GM19025 (cell line): ENCODE measurements at regions not wholly inside any gene's neighbourhood (a gene's known extent, or its start where the extent isn't known, plus 50 kb on each side); places are given as distances from the start of the nearest gene placed in this dataset.

Experiments used
- ATAC-seq: cut with Tn5 transposase; IDR thresholded peaks from one replicate; pipeline ENCODE4 v1.9.1; 2021; ENCODE audit warnings: mild to moderate bottlenecking, low read depth, moderate library complexity; ENCODE audit not compliant: unreplicated experiment

GRCh38 chr18:39779926-39780325 lies 2175.1 kb upstream of the PIK3C3 start:
- ATAC-seq = no peak

- no peak for ATAC-seq
Observed at GRCh38 chr18:39776766-39777165, 2178.3 kb upstream of the PIK3C3 start.

DNA sequence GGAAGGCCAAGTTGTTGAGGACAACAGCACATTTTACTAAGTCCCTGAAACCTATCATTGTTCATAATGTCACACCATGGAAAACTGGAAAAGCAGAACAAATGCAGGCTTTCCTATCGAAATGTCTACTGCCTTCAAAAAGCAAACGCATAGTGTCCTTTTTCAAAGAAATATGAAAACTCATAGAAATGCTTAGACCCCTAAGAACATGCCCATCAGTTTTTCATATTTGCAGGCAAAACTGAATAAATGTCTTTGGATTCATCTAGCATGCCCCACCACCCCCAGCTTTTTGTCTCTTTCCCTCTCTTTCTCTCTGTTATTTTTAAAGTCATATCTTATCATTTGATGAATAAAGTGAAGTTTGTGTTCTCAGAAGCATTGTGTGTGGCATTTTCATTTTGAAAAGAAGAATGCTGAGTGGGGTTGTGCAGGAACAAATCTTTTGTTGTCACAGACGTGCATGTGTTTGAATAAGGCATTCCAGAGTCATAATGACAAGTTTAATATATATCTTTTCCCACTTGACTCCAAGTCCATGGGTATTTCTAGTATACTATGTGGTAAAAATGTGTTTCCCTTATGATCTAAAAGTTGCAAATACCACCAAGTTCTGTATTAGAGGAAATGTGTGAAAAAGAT lies 2180.0 kb upstream of the PIK3C3 start:
- no peak for ATAC-seq

DNA sequence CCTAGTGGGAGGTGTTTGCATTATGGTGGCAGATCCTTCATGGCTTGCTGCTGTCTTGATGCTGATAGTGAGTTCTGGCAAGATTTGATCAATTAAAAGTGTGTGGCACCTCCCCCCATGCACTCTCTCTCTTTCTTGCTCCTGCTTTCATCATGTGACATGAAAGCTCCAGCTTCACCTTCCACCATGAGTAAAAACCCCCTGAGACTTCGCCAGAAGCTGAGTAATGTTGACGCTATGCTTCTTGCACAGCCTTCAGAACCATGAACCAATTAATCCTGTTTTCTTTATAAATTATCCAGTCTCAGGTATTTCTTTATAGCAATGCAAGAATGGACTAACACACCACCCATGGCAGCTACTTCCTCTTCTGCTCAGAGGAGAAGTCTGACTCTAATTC lies 2181.4 kb upstream of the PIK3C3 start:
- ATAC-seq = no peak

DNA sequence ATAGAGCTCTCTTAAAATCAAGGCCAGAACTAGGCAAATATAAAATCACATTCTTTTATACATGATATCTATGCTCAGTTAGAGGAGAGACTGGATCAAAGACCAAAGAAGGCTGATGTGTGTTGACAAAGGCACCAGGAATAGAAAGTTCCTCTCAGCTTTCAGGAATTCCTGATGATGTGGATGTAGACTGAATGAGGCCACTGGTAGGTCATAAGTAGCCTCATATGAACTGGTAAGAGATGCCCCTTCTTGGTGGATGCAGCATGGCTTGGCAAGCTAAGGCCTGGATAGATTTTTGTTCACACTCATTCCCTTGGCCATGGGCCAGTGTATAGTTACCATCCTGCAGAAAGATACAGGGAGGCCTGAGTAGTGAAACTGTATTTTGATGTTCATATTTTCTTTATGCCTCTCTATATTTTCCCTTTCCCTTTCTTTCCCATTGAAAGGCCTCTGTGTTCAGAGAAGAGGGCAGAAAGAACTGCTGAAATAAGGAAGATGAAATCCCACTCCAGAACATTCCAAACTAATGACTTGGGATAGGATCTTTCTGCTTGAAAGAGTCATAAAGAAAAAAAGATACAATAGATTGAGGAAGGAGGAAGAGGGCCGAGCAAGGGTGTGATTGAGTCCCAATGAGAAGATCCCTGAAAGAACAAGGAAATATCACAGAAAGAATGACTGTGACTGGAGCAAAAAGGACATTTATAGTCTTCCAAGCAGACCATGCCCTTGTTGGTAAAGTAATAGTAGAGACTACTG lies 2182.7 kb upstream of the PIK3C3 start:
- no peak for ATAC-seq

GRCh38 chr18:39770399-39770798 lies 2184.6 kb upstream of the PIK3C3 start:
- ATAC-seq = no peak

- ATAC-seq = no peak
Observed at GRCh38 chr18:39764873-39765272, 2190.2 kb upstream of the PIK3C3 start.

DNA sequence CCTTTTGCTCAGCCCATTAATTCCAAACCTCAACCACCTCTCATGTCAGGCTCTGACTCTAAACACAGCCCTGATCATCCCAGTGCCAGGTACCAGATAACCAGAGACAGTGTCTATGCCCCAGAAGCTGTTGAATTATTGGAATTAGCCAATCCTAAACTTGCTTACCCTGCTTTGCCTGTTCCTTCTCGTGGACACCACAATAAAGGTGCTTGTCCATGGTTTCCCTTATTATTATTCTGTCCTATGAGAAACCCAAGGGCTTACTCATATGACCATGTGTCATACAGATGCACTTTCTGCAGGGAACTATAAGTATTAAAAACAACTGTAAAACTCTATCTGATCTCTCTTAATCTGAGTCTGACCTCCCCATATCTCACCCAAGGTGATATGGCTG lies 2193.8 kb upstream of the PIK3C3 start:
- ATAC-seq = no peak

GRCh38 chr18:39759926-39760325 lies 2194.3 kb upstream of the CELF4 start:
- no peak for ATAC-seq

GRCh38 chr18:39753178-39753577 lies 2187.6 kb upstream of the CELF4 start:
- no peak for ATAC-seq

DNA sequence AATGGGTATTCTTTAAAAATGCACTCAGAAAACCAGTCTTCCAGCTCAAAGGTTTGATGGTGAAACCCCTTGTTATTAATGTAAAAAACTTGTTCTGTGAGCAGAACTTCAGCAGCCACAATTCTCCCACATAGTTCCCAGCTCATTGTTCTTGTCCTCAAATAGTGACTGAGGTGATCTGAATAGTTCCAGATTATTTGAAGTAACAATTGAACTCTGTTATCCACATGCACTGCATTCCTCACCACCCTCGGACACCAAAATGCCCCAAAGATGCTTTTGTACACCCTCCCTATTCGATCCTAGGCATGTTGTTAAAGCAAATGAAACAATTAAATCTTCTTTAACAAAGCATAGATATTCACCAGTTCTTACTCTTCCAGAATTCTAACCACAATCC lies 2186.8 kb upstream of the CELF4 start:
- ATAC-seq = no peak

- ATAC-seq = no peak
Observed at GRCh38 chr18:39751921-39752320, 2186.3 kb upstream of the CELF4 start.

DNA sequence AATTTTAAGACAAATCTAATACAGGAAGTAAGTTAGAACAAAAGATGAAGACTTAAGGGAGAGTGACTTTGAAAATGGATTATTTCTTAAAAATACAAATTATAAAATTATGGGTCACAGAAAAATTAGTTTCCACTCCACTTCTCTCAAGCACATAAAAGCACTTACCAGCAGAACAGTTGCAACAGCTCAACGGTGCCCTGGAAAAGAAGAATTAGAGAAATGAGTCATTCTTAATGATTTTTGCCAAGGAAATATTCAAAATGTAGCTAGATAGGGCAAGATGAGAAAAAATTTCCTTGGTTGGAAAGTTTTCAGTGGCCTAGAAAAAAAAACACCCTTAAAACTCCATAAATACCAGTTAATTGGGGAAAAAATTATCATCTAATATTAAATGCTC lies 2185.6 kb upstream of the CELF4 start:
- no peak for ATAC-seq

GRCh38 chr18:39749154-39749553 lies 2183.6 kb upstream of the CELF4 start:
- ATAC-seq = no peak

DNA sequence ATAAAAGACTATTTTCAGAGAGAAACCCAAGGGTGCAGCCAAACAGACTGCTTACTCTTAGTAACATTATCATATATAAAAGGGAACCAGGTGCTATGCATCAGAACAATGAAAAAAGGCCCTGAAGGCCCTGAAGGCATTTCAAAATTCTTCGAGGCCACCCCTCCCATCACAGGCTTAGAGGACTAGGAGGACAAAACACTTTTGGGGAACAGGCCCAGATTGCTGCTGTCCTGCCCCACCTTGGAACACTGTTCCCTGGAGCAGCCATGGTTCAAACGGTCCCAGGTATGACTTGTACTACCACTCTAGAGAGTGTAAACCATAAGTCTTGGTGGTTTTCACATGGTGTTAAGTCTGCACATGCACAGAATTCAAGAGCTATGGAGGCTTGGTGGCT lies 2183.1 kb upstream of the CELF4 start:
- no peak for ATAC-seq

- no peak for ATAC-seq
Observed at GRCh38 chr18:39746201-39746600, 2180.6 kb upstream of the CELF4 start.

DNA sequence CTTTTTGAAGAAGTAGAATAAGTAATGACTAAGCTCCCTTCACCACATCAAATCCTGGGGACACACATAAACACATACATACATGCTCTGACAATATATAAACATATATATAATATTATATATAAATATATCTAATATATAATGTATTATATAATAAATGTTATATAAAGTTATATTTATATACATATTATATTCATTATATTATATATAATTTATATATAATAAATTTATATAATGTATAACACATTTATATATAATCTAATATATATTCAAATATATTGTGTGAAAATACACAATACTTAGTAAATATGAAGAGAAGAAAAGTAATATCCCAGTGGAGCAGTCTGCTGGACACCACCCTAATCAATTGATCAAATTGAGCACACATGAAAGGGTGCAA lies 2177.9 kb upstream of the CELF4 start:
- ATAC-seq = no peak

DNA sequence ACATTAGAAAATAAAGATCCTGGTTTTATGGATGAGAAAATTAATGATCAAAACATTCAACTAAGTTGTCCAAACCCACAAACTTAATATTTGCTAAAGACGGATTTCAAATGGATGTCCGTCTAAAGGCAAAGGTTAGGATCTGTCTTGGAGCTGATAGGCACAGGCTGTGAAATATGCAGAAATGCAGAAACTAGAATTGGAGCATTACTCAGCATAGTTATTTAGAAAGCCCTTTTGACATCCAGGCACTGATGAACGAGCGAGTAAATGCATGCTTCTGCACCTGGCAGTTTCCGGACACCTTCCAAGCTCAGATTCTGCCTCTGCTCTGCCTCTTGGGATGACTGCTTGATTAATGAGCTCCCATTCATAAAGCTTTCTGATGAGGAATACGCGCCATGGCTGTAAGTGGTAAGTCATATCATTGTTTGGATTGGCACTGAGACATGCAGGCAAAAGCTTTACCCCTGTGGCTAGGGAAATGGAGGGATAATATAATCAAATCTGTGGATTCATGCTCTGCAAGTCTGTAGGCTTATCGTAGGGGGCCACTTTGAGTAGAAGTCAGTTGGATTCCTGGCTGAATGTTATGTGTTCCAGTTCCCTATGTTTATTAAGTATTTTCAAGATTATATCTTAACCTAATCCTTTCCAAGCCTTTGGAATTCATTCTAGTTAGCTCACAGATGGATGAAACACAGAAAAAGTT lies 2176.3 kb upstream of the CELF4 start:
- no peak for ATAC-seq

GRCh38 chr18:39737869-39738268 lies 2172.3 kb upstream of the CELF4 start:
- ATAC-seq = no peak

DNA sequence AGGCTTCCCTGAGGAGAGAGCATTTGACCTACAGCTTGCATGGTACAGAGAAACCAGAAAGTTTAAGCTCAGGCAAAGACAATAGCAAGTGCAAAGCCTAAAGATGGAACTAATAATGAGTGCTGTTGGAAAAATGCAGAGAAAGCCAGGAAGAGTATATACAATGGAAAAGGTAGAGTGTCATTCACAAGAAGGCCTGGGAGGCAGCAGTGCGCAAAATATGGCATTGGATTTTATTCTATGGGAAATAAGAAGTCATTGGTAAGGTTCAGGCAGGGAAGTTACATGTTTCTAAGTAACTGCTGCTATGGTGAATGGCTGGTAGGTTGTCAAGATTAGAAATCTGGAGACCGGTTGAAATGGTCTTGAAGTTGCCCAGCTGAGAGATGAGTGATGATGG lies 2167.3 kb upstream of the CELF4 start:
- ATAC-seq = no peak

GRCh38 chr18:39730606-39731005 lies 2165.0 kb upstream of the CELF4 start:
- no peak for ATAC-seq

DNA sequence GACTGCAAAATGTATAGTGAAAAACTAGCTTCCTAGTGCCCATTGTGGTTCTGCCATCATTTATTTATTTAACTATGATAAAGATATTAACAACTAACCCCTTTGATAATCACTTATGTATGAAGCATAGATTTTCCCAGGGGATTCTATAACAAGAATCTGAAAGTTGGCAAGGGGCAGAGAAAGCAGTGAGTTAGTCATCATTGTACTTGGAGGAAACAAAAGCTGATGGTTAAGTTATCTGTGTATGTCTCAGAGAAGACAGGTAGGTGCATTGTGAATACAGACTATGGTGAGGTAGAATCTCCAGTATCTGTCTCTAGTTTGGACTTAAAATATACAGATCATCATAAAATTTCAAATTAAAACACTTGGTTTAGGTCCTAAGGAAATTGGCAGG lies 2159.1 kb upstream of the CELF4 start:
- no peak for ATAC-seq
